CD4-positive, alpha-beta T cell (primary cell): ENCODE measurements at regions not wholly inside any gene's neighbourhood (a gene's known extent, or its start where the extent isn't known, plus 50 kb on each side); places are given as distances from the start of the nearest gene placed in this dataset.

Source experiments
- ATAC-seq: fragments of 200-7000 bp; cut with Tn5 transposase; one replicate; pipeline ENCODE4 v1.10.0; 2022; ENCODE audit warnings: mild to moderate bottlenecking; ENCODE audit not compliant: poor library complexity
- CTCF ChIA-PET: fragments of 350-600 bp; sonication (Branson Sonifier 250); formaldehyde crosslinking; loops from one replicate; lab custom pipeline; 2021; ENCODE audit warnings: antibody characterized with exemption, inconsistent platforms; lab: Charles Lee
- POLR2A ChIA-PET: fragments of 350-600 bp; sonication (Branson Sonifier 250); formaldehyde crosslinking; loops from one replicate; lab custom pipeline; 2021; ENCODE audit warnings: antibody characterized with exemption, inconsistent platforms; lab: Charles Lee
- DNase-seq, 14 experiments: peaks; one replicate each; pipeline ENCODE4 v3.0.0-alpha.2; 2013 to 2020; ENCODE audit warnings: mixed read lengths in 2 of 14
- H3K27ac ChIP-seq, 2 donors: one replicate each; pipeline versions ENCODE4 v1.5.1 to v1.7.0; 2013; ENCODE audit warnings: low read length in 2 of 2, low read depth in 1 of 2, mild to moderate bottlenecking in 1 of 2
- H3K27me3 ChIP-seq, 2 experiments: 1 replicate in 1 of 2; 2 replicates in 1 of 2; pipeline versions ENCODE4 v1.6.1 to v1.7.0; 2013; ENCODE audit warnings: low read length in 2 of 2, control low read depth in 1 of 2, mild to moderate bottlenecking in 1 of 2, moderate library complexity in 1 of 2; ENCODE audit not compliant: insufficient read depth in 2 of 2, control insufficient read depth in 1 of 2
- H3K36me3 ChIP-seq: one replicate; pipeline ENCODE4 v1.6.1; 2013; ENCODE audit warnings: low read length, control low read depth; ENCODE audit not compliant: insufficient read depth
- H3K4me1 ChIP-seq: one replicate; pipeline ENCODE4 v1.6.1; 2013; ENCODE audit warnings: low read length, control low read depth; ENCODE audit not compliant: insufficient read depth
- H3K4me3 ChIP-seq: one replicate; pipeline ENCODE4 v1.5.1; 2013; ENCODE audit warnings: mild to moderate bottlenecking, low read length, moderate library complexity
- H3K9me3 ChIP-seq, 2 experiments: 1 replicate in 1 of 2; 2 replicates in 1 of 2; pipeline versions ENCODE4 v1.6.1 to v1.7.0; 2013; ENCODE audit warnings: low read length in 2 of 2, mild to moderate bottlenecking in 2 of 2, control low read depth in 1 of 2, moderate library complexity in 1 of 2; ENCODE audit not compliant: control insufficient read depth in 1 of 2, insufficient read depth in 1 of 2
- H3K27ac Mint-ChIP-seq: one replicate; pipeline ENCODE4 v1.8.0; 2020; ENCODE audit warnings: mixed read lengths
- H3K27me3 Mint-ChIP-seq: one replicate; pipeline ENCODE4 v1.8.0; 2021; ENCODE audit warnings: mixed read lengths
- H3K36me3 Mint-ChIP-seq: one replicate; pipeline ENCODE4 v1.8.0; 2021; ENCODE audit warnings: low read depth, mixed read lengths
- H3K4me1 Mint-ChIP-seq: one replicate; pipeline ENCODE4 v1.8.0; 2021; ENCODE audit warnings: low read depth, mixed read lengths
- H3K4me3 Mint-ChIP-seq: one replicate; pipeline ENCODE4 v1.8.0; 2020; ENCODE audit warnings: mild to moderate bottlenecking, mixed read lengths
- H3K9me3 Mint-ChIP-seq: one replicate; pipeline ENCODE4 v1.8.0; 2020; ENCODE audit warnings: mixed read lengths
- intact Hi-C, 2 experiments: fragments of 100-400 bp; cut with DNase I in 1 of 2; cut with micrococcal nuclease in 1 of 2; formaldehyde crosslinking; loops; one replicate each; pipeline versions ENCODE4 v1.15.1 to v1.9.0; 2023 to 2025; cut with DNase I, micrococcal nuclease
- TF ChIP-seq, protein P1 (sequence below): fragments of 200-600 bp; IDR thresholded peaks from one replicate; pipeline ENCODE4 v1.8.0; 2022; ENCODE audit warnings: antibody characterized with exemption, mild to moderate bottlenecking

DNA sequence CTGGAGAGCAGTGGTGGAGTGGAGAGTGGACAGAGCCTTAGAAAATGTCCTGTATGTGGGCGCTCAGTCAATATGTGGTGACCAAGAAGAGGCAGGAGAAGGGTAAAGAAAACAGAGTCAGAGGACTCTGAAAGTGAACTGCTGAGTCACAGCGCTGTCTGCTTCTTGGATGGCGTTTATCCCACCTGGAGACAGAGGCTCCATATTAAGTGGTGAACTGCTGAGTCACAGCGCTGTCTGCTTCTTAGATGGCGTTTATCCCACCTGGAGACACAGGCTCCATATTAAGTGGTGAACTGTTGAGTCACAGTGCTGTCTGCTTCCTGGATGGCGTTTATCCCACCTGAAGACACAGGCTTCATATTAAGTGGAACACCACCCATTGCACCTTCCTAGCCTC lies 119.3 kb upstream of the RALGAPA2 start:
- no peak overlapping the region for H3K27ac ChIP-seq
- peaks cover 29% of the 10 kb centered on the region for H3K27me3 Mint-ChIP-seq
- H3K36me3 Mint-ChIP-seq, result no peaks in the 10 kb centered on the region
- H3K9me3 Mint-ChIP-seq, result no peaks in the 10 kb centered on the region
- ATAC-seq (no peak), DNase-seq (no peak)
- H3K4me1 Mint-ChIP-seq, result no peaks in the 10 kb centered on the region
- intact Hi-C loops, result no loop called here
- no peak overlapping the region for H3K27ac Mint-ChIP-seq
- ChIA-PET POLR2A (no interaction called here), CTCF (no interaction called here)
- TF ChIP-seq, protein P1, sequence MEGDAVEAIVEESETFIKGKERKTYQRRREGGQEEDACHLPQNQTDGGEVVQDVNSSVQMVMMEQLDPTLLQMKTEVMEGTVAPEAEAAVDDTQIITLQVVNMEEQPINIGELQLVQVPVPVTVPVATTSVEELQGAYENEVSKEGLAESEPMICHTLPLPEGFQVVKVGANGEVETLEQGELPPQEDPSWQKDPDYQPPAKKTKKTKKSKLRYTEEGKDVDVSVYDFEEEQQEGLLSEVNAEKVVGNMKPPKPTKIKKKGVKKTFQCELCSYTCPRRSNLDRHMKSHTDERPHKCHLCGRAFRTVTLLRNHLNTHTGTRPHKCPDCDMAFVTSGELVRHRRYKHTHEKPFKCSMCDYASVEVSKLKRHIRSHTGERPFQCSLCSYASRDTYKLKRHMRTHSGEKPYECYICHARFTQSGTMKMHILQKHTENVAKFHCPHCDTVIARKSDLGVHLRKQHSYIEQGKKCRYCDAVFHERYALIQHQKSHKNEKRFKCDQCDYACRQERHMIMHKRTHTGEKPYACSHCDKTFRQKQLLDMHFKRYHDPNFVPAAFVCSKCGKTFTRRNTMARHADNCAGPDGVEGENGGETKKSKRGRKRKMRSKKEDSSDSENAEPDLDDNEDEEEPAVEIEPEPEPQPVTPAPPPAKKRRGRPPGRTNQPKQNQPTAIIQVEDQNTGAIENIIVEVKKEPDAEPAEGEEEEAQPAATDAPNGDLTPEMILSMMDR, result no peak
- H3K4me3 ChIP-seq, result no peak overlapping the region
- no peak overlapping the region for H3K4me3 Mint-ChIP-seq
- peaks cover 0 to 2% of the 10 kb centered on the region in 2 experiments for H3K27me3 ChIP-seq
- no peaks in the 10 kb centered on the region for H3K4me1 ChIP-seq
- H3K9me3 ChIP-seq, result peaks cover 0 to 7% of the 10 kb centered on the region in 2 experiments
- no peaks in the 10 kb centered on the region for H3K36me3 ChIP-seq

GRCh38 chr20:20829681-20830080 lies 117.2 kb upstream of the RALGAPA2 start:
- POLR2A ChIA-PET, result no interaction called here
- peaks cover 0 to 7% of the 10 kb centered on the region in 2 experiments for H3K9me3 ChIP-seq

GRCh38 chr20:20827992-20828597 lies 115.7 kb upstream of the RALGAPA2 start:
- no peaks in the 10 kb centered on the region for H3K36me3 Mint-ChIP-seq
- peaks cover 34% of the 10 kb centered on the region for H3K27me3 Mint-ChIP-seq
- H3K4me3 Mint-ChIP-seq, result no peak overlapping the region
- H3K4me1 ChIP-seq, result peaks cover 4% of the 10 kb centered on the region
- no peak overlapping the region for H3K27ac ChIP-seq
- H3K27me3 ChIP-seq, result peaks cover 2 to 5% of the 10 kb centered on the region in 2 experiments
- no peaks in the 10 kb centered on the region for H3K9me3 Mint-ChIP-seq
- DNase-seq (no peak), ATAC-seq (no peak)
- no peak overlapping the region for H3K27ac Mint-ChIP-seq
- no peak overlapping the region for H3K4me3 ChIP-seq
- H3K9me3 ChIP-seq, result peaks cover 0 to 7% of the 10 kb centered on the region in 2 experiments
- POLR2A ChIA-PET, result no interaction called here
- intact Hi-C loops, result loop anchor here in 1 of 2 experiments (5.0 kb wide), 1 partner anchor 746 kb away; no protein-coding TSS in a partner anchor
- CTCF ChIA-PET, result no interaction called here
- no peaks in the 10 kb centered on the region for H3K36me3 ChIP-seq
- H3K4me1 Mint-ChIP-seq, result no peaks in the 10 kb centered on the region
- TF ChIP-seq, protein P1, result no peak

More at GRCh38 chr20:20829681-20830080, 117.2 kb upstream of the RALGAPA2 start:
- Histone ChIP-seq H3K4me1 (peaks cover 3% of the 10 kb centered on the region), H3K27me3 (peaks cover 2 to 5% of the 10 kb centered on the region in 2 experiments), H3K36me3 (no peaks in the 10 kb centered on the region), H3K4me3 (no peak overlapping the region), H3K27ac (no peak overlapping the region)
- TF ChIP-seq, protein P1, result no peak
- Mint-ChIP-seq H3K4me1 (no peaks in the 10 kb centered on the region), H3K4me3 (no peak overlapping the region), H3K27ac (no peak overlapping the region), H3K27me3 (peaks cover 35% of the 10 kb centered on the region), H3K36me3 (no peaks in the 10 kb centered on the region), H3K9me3 (no peaks in the 10 kb centered on the region)
- CTCF ChIA-PET, result no interaction called here
- intact Hi-C loops, result loop anchor here in 1 of 2 experiments (5.0 kb wide), 1 partner anchor 747 kb away; no protein-coding TSS in a partner anchor
- no peak for ATAC-seq
- DNase-seq, result no peak
